GM12892 (cell line): ENCODE measurements at regions not wholly inside any gene's neighbourhood (a gene's known extent, or its start where the extent isn't known, plus 50 kb on each side); places are given as distances from the start of the nearest gene placed in this dataset.

ENCODE experiments used
- DNase-seq: peaks from one replicate; pipeline ENCODE4 v3.0.0; 2011; ENCODE audit not compliant: insufficient read length
- FAIRE-seq: peaks from 2 replicates; lab custom pipeline; 2011; peaks lifted over from hg19 to GRCh38; lab: Jason Lieb, UNC
- POLR2A ChIP-seq: IDR thresholded peaks from 2 replicates; pipeline ENCODE4 v1.6.1; 2011; ENCODE audit warnings: low read depth, low read length, control low read depth
- POLR2AphosphoS5 ChIP-seq: IDR thresholded peaks from 2 replicates; pipeline ENCODE4 v1.6.1; 2011; ENCODE audit warnings: low read depth, low read length, control low read depth
- TAF1 ChIP-seq: IDR thresholded peaks from 2 replicates; pipeline ENCODE4 v1.6.1; 2011; ENCODE audit warnings: low read depth, mild to moderate bottlenecking, control low read depth, low read length, borderline replicate concordance

GRCh38 chr5:133799571-133800237 is 168.7 kb downstream of the C5orf15 start:
- FAIRE-seq (no peak), DNase-seq (no peak)
- TF ChIP-seq POLR2AphosphoS5: no peak
- TF ChIP-seq POLR2A: no peak
- TF ChIP-seq TAF1: no peak

DNA sequence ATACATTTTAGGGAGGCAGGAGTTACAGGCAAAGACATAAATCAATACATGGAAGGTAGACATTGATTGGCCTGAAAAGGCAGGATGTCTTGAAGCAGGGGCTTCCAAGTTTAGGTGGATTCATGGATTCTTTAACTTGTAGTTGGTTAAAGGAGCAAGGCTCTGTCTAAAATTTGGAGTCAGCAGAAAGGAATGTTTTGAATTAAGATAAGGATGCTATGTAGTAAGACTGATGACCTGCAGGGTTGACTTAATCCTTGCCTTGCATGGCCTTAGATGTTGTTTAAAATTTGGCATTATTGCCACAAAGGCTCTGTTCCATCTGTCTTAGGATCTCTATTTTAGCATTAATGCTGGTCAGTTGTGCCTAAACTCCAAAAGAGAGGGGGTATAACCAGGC is 171.3 kb downstream of the C5orf15 start:
- DNase-seq (no peak), FAIRE-seq (no peak)
- TF ChIP-seq POLR2AphosphoS5: no peak
- TF ChIP-seq POLR2A: no peak
- no peak for TF ChIP-seq TAF1

DNA sequence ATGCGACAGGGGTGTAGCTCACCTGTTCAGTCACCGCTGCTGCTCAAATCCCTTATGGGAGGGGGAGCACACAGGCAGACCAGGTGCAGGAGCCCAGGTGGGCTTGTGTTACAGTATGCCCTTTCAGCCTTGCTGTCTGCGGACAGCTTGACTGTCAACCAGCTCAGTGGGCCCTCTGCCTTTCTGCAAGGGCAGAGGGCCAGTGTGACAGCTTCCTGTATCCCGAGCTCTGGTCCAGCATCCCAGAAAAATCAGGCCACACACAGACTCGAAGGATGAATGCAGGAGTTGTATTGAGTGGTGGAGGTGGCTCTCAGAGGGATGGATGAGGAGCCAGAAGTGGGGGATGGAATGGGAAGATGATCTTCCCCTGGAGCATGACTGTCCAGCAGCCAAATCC is 172.2 kb downstream of the C5orf15 start:
- DNase-seq (no peak), FAIRE-seq (no peak)
- TF ChIP-seq POLR2AphosphoS5: no peak
- TF ChIP-seq POLR2A: no peak
- TF ChIP-seq TAF1: no peak

DNA sequence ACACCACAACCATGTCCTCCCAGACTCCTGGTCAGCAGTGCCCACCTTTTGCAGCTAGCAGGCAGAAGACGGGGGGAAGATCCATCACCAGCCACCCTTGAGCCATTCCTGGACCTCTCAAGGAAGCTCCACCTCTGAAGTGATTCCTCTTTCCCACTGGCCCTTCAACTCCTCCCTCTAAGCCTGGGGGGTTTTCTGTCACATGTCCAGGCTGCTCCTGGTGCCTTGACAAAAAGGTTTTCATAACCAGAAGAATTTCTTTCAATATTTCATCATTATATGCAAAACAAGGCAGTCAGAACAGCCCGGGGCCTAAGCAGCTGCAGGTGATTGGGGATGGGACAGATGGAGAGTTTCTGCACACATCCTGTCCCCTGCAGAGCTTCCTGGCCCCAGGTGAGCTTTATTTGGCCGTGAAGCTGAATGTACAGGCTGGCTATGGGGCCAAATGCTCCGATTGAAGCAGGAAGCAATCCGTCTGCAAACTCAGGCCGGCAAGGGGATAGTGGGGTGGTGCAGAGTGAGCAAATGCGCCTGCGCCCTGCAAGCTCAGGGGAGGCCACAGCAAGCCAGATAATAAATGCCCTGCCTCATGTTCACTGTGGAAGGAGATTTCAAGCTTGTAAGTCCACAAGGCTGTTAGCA is 173.5 kb downstream of the C5orf15 start:
- DNase-seq: no peak
- FAIRE-seq: no peak
- TF ChIP-seq TAF1: no peak
- TF ChIP-seq POLR2A: no peak

GRCh38 chr5:133793756-133794465 is 174.5 kb downstream of the C5orf15 start:
- FAIRE-seq: no peak
- TF ChIP-seq POLR2AphosphoS5 (no peak), TAF1 (no peak), POLR2A (no peak)
- no peak for DNase-seq

DNA sequence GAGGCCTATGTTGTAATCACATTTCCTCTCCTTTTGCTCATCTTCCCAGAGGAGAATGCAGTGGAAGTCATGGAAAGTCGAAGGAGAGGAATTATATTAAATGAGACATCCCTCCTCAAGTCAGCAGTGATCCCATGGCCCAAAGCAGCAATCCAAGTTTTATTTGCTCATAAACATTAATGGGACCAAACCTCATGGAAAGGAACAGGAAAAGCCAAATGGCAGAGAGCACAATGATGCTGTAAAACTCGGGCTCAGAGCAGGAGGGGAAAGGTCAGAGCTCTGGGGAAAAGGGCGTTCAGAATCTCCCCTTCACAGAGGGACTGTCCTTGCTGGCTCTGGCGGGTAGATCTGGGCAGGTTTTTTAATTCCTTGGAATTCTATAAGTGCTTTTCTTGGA is 175.8 kb downstream of the C5orf15 start:
- DNase-seq (no peak), FAIRE-seq (no peak)
- TF ChIP-seq POLR2A: no peak
- no peak for TF ChIP-seq POLR2AphosphoS5
- TF ChIP-seq TAF1: no peak

DNA sequence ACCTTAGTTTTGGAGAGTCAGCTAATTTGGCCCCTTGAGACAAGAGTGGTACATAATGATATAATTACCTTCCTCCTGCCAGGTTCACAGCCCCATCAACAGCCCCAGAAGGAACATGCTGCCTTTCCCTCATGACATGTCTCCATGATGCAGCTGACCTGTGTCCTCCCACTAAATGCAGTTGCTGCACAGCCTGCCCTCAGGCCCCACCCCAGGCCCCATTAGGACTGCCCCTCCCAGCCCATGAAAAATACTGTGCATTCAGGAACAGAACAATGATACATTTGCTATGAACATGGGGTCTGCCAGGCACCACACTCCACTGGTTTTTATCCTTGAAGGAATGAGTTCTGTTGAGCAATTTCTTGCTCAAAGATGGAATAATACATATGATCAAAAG is 176.4 kb downstream of the C5orf15 start:
- DNase-seq: no peak
- no peak for FAIRE-seq
- no peak for TF ChIP-seq TAF1
- no peak for TF ChIP-seq POLR2AphosphoS5
- no peak for TF ChIP-seq POLR2A

DNA sequence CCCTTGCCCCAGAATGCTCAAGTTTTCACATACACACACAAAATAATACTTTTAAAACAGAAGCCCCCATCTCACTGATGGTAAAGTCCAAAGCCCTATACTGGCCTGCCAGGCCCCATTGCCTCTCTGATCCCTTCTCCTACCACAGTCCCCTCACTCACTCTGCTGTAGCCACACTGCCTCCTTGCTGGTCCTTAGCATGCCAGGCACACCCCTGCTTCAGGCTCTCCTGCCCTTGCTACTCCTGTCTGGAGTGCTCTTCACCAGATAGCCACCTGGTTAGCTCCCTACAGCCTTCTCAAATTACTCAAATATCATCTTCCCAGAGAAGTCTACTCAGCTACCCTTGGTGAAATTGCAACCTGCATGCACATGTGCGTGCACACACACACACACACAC is 177.5 kb downstream of the C5orf15 start:
- FAIRE-seq (no peak), DNase-seq (no peak)
- TF ChIP-seq TAF1 (no peak), POLR2AphosphoS5 (no peak), POLR2A (no peak)

DNA sequence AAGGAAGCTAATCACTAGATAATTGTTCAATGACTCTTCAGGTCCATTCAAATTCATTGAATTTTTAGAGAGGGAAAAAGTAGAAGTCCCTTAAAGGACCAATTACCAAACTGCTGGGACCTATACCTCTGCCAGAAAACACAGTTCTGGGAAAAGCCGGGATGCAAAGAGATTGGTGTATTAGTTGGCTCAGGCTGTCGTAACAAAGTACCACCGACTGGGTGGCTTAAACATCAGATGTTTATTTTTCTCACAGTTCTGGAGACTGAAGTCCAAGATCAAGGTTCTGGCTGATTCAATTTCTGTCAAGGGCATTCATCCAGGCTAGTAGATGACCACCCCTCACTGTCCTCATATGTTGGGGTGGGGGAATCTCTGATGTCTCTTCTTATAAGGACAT is 177.1 kb upstream of the FSTL4 start:
- TF ChIP-seq POLR2AphosphoS5 (no peak), POLR2A (no peak), TAF1 (no peak)
- DNase-seq: no peak
- no peak for FAIRE-seq

DNA sequence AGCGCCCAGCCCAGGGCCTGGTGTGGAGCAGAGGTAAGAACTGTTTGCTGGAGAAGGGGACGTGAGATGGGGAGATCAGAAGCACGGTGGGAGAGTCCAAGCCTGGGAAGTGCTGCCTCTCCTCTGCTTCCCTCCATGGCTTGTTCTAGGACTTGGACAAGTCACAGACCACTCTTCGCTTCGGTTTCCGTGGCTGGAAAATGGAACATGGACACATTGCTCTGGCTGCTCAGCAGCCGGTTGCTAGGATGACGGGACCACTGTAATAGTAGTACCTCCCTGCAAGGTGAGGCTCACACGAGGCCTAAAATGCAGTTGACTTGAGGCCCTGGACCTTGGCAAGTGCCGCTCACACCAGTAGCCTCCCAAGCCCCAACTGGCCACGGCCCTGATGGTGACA is 175.8 kb upstream of the FSTL4 start:
- TF ChIP-seq TAF1 (no peak), POLR2A (no peak), POLR2AphosphoS5 (no peak)
- FAIRE-seq (no peak), DNase-seq (no peak)

GRCh38 chr5:133786420-133786819 is 174.1 kb upstream of the FSTL4 start:
- TF ChIP-seq POLR2A: no peak
- no peak for TF ChIP-seq POLR2AphosphoS5
- no peak for TF ChIP-seq TAF1
- no peak for FAIRE-seq

DNA sequence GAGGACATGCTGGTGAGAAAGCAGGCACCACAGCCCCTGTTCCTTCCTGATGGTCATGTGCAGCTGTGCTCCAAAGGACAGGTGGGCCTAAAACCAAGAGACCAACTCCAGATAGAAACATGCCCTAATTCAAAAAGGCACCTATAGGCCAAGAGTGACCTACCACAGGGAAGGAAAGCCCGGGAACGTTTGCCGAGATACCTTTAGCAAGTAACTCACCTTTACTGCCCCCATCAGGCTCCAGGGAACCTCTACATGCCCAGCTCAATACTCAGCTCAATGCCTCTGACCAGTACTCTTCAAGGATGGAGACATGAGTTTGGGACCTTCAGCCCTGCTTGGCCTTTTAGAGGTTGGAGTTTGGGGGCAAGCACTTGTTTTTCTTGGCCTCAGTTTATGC is 172.8 kb upstream of the FSTL4 start:
- TF ChIP-seq TAF1: no peak
- no peak for TF ChIP-seq POLR2A
- TF ChIP-seq POLR2AphosphoS5: no peak
- no peak for FAIRE-seq
- DNase-seq: no peak

More at GRCh38 chr5:133786420-133786819, 174.1 kb upstream of the FSTL4 start:
- no peak for DNase-seq
